PC-9 (cell line): ENCODE measurements at regions not wholly inside any gene's neighbourhood (a gene's known extent, or its start where the extent isn't known, plus 50 kb on each side); places are given as distances from the start of the nearest gene placed in this dataset.

ENCODE experiments used
- CTCF ChIP-seq: fragments of 200-600 bp; sonication (generic); conservative IDR thresholded peaks from 2 replicates; pipeline ENCODE4 v1.6.1; 2017; ENCODE audit warnings: mixed run types, antibody characterized with exemption, mild to moderate bottlenecking, moderate library complexity
- EZH2 ChIP-seq: fragments of 200-600 bp; sonication (generic); IDR thresholded peaks from 2 replicates; pipeline ENCODE4 v1.8.0; 2017; ENCODE audit warnings: antibody characterized with exemption, low read depth

GRCh38 chr3:166481340-166481739 is 644.1 kb upstream of the BCHE start:
- TF ChIP-seq CTCF = no peak
- no peak for TF ChIP-seq EZH2
